ENCODE measurements at regions not wholly inside any gene's neighbourhood (a gene's known extent, or its start where the extent isn't known, plus 50 kb on each side); places are given as distances from the start of the nearest gene placed in this dataset.

GRCh38 chr3:5951026-5951425 is 763.5 kb downstream of the EDEM1 start:
- TF ChIP-seq CTCF (IDR thresholded peaks at IDR 0.05; ENCODE audit: insufficient read depth, low read depth, low read length): no peak
- TF ChIP-seq EZH2 (IDR thresholded peaks at IDR 0.05; ENCODE audit: insufficient read depth, low read length): no peak
